Activated T-cell treated with anti-CD3 and anti-CD28 coated beads, Interleukin-2, amount 50 U/mL, for 48 hours (primary cell): ENCODE measurements at regions not wholly inside any gene's neighbourhood (a gene's known extent, or its start where the extent isn't known, plus 50 kb on each side); places are given as distances from the start of the nearest gene placed in this dataset.

Experiments used
- DNase-seq, 2 experiments: peaks; one replicate each; pipeline ENCODE4 v3.0.0-alpha.2; 2020

DNA sequence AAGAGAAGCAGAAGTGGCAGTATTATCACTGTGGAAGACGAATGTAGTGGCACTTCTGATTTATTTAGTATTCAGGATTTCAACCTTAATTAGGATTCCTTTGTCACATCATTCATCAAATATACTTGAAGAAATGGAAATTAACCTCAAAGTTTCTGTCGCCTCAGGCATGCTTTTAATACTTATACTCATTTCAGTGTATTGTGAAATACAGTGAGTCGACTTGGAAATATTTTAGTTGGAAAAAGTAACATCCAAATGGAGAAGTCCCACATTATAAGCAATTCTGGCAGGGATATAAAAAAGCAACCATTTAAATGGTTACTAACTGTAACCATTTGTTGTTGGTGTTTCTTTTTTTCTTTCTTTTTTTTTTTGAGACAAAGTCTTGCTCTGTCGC lies 648.8 kb downstream of the ARL4A start:
- DNase-seq = no peak

DNA sequence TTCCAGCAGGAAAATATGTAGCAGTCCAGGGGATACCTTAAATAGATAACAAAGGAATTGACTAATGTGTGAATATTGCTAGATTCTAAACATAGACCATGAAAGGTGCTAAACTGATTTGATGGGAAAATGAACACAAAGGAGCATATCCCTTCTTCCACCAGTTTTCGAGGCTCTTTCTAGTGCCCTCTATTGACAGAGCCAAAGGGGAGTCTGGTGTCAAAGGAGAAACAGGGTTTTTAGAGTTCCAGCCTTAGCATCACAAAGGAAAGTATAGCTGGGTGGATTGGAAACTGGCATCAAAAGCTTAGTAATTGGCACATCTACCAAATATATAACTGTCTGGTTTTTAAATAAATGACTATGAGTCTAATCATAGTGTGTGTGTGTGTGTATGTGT lies 636.8 kb downstream of the ETV1 start:
- no peak for DNase-seq

DNA sequence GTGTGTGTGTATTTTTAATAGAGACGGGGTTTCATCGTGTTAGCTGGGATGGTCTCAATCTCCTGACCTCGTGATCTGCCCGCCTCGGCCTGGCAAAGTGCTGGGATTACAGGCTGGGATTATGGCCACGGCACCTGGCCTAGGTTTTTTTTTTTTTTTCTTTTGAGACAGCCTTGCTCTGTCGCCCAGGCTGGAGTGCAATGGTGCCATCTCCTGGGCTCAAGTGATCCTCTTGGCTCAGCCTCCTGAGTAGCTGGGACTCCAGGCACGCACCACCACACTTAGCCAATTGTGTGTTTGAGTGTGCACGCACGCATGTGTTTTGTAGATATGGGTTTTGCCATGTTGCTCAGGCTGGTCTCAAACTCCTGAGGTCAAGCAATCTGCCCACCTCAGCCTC lies 629.8 kb downstream of the ETV1 start:
- no peak for DNase-seq

DNA sequence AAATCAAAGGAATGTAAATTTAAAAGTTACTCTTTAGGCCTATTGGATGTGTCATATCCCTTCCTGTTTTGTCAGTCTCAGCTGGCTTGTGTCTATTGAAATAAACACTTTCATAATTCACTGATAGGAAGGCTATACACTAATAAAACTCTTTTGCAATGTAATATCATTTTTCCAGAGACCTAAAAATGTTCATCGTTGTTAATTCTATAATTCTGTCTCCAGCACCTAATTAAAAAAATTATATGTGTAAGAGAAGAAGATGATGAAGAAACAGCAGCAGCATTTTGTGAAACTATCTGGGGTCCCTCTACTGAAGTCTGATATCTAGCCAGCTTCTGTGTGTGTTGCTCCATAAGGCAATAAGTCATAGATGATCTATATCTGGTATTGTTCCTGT lies 602.7 kb downstream of the ETV1 start:
- no peak for DNase-seq

DNA sequence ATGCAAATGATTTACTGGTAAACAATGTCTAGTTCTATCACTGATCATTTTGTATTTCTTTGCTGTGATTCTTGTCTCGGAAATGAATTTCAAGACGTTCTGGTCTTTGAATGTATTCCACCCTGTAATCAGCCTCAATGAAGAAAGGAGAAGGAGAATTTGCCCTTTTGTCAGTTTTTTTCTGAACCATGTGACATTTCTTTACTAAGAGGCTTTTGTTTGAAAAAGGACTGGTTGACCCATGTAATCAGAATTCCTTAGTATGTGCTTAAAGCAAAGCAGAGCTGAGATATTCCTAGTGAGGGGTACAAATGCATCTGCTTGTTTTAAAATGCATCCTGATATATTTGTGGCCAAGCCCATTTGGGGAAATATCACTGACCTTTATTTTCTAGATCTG lies 581.6 kb downstream of the ETV1 start:
- DNase-seq = no peak

DNA sequence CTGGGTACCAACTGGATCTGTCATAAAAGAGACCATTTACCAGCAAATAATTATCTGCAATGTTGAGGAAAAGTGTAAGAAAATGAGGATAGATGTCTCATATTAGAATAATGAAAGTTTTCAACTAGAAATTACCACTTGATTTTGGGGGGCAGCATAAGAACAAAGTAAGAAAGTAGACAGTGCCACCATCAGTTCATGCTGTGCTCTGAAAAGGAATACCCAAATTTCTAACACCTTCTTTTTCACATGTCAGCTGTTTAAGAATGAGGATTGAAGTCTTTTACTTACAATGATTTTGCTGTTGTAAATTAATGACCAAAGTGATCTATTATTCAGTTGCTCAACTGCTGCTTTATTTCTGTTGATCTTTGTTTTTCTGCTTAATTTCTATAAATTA lies 578.3 kb downstream of the ETV1 start:
- no peak for DNase-seq

DNA sequence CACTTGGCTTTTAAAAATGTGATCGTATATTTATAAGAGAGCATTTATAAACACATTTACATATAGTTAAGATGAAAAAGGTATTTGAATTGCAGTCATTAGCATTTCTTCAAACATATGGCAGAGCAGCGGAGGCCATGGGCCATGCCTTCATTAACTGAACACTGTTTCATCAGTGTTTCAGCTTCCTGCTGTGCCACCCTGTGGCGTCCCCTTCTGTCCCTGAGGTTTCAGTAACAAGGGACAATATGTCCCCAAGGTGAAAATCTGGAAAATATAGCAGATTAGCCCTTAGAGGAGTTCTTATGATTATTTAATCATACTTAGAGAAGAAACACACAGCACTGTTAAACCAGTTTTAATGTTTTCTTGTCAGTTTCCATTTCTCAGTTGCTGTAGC lies 577.8 kb downstream of the ETV1 start:
- DNase-seq = no peak

DNA sequence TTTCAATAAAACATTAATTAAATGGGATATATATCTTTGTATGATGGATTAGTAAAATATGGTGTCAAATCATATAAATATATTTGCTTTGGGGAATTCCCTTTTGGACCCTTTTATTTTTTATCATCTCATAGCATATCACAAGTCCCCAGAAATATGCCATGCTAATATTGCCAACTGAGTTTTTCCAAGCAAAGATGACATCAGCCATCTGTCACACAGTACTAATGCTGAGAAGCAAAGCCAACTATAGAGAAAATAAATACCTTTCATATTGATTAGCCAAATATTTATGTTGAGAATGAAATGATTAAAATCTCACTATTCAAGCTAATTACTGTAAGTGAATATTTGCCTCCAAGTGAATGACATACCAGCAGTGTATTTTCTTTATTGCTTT lies 575.3 kb downstream of the ETV1 start:
- no peak for DNase-seq

DNA sequence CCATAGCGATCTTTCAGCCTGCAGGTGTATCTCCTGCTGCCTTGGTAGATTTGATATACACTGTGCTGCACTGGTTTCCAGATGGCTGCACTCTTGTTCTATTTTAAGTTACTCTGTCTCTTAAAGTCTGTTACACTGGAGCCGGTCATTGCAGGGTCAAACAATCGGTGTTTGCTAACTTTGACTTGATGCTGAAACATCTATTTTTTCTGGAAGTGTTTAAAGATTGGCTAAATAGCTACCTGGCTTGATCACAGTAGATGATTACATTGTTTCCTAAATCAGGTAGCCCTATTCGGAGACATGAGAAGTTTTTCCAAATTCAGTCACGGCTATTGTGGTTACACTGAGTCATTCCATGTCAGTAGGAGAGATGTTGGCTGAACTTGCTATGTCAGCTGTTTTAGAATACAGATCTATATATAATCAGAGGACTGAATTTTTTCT lies 574.8 kb downstream of the ETV1 start:
- no peak for DNase-seq

DNA sequence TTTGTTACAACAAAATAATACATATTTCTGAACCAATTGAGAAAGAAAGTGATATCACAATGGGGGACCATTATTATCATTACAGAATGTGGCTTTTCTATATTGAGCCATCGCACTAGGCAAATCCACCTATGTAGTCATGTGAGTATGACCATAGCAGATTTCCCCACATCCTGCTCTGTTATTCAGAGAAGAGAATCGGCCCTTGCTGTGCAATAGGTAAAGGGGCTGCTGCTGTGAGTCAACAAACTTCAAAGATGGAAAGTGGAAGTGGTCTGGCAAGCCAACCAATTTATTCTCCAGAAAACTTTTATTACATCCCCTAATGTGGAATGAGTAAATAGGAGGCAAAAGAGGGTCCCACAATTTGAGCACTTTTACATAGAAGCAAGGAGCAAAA lies 573.4 kb downstream of the ETV1 start:
- DNase-seq = no peak

DNA sequence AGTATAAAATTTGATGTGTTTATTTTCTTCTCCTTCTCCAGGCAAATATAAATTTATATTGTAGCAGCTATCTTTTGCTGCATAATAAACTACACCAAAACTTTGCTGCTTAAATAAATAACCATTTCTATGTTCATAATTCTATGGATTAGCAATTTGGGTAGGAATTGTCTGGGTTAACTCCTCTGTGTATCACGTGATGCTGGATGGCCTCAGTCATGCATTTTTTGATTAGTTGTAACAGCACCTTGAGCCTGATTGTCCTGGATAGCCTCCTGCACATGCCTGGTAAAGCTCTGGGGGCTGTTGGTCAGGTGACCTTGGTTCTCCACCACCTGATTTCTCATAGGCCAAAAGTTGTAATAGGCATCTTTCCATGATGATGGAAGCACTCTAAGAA lies 572.9 kb downstream of the ETV1 start:
- DNase-seq = no peak

DNA sequence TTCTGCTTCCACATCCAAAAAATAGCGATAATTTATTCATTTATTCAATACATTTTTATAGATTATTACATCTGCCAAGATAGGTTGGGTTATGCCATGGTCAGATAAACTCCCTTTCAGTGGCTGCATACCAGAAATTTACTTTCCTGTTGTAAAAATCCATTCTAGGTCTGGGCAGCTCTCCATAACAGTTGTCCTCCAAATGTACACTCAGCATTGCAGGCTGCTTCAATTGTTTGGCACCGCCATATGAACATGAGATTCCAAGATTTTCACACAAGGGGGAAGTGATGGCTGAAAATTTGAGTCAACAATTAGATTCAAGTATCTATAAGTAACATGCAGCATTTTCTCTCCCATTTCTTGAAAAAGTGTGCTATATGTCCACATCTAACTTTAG lies 568.7 kb downstream of the ETV1 start:
- no peak for DNase-seq

DNA sequence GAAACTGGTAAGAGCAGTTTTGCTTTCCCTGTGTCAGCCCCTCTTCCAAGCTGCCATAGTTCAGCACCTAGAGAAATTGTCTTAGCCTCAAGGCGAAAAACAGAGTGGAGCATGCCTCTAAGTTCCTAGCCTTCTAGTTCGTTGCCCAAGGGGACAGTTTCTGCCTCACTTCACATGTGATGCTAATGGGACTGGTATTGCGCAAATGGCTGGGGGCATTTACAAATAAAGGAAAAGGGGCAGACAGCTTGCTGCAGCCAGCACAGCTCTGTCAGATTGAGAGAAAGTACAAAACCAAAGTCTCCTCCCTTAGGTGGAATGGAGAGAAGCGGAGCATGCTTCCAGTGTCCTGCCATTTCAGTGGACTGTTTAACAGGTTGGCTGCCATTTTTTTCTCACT lies 567.7 kb downstream of the ETV1 start:
- DNase-seq = no peak

DNA sequence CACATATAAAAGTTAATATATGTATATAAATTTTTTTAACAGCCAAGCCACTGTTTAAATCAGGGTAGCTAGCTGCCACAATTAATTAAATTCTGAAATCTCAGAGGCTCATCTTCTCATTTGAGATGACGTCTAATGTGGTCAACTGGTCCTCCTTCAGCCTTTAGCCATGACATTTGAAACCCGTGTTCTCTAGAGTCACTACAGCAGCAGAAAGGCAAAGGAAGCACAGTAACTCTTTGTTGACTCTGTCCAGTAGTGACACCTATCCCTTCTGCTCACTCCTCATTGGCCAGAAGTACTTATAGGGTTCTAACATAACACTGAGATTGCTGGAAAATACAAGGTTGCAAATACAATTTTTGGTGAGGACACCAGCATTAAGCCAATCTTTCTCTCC lies 555.5 kb downstream of the ETV1 start:
- DNase-seq = no peak

DNA sequence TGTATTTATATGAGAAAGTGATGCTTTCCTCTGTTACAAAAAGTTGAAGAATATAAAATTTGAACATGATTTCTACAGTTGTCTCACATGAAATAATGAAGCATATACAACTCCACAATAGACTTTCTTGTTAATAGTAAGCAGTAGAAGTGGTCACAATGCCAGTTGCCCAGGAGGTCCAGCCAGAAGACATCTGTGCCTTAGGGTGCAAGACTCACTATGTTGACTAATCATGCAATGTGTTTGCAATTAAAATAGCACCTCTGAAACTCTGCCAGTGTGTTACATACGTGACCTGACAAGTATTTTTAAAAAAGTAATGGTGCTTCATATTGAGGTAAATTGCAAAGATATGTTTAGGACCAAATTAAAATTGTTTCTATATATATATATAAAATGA lies 547.2 kb downstream of the ETV1 start:
- no peak for DNase-seq

DNA sequence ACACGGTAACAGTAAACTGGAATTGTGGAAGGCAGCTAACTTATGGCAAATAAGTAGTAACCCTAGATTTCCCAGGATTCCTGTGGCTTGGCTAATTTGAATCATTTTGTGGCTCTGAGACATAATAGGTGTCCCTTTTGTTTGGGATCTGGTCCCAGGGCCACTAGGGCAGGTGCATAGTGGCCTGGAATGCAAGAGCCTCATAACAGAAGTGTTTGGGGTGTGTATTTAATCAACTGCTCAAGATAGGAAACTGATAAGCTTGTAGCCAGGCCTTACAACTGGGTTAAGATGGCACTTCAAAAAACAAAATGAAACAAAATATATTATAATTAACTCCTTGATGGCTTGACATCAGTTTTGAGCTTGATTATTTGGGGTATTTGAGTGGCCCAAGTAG lies 541.8 kb downstream of the ETV1 start:
- DNase-seq = no peak

DNA sequence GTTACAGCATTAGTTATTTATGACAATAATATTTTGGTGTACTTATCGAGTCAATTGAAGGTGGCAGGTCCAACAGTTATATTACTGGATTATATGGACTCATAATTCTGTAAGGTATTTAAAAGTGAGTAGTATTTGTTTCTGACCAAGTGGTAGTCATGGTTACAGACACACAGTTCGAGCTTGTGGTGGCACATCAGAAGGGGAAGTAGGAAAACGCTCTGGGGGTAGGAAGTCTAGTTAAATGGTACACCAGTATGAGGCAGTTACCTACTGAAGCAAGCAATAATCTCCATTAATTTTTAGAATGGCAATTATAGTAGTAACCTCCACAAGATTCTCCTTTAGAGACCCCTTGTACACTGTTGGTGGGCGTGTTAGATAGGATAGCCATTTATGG lies 541.2 kb downstream of the ETV1 start:
- DNase-seq = no peak

DNA sequence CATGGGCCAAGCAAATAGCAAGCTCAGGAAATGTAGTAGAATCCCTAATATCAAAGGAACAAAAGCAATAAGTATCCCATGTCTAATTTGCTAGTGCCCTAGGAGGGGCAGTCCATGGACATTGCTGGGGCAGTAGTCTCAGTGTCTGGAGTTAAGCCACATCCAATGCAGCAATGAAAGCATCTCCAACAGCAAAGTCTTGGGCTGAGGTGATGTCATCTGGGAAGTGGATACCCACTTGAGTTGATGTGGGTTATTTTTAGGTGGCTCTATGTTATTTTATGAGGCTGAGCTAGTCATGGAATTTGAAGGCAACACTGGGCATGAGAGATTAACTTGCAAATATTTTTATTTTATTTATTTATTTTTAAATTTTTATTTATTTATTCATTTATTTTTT lies 540.0 kb downstream of the ETV1 start:
- DNase-seq = no peak

DNA sequence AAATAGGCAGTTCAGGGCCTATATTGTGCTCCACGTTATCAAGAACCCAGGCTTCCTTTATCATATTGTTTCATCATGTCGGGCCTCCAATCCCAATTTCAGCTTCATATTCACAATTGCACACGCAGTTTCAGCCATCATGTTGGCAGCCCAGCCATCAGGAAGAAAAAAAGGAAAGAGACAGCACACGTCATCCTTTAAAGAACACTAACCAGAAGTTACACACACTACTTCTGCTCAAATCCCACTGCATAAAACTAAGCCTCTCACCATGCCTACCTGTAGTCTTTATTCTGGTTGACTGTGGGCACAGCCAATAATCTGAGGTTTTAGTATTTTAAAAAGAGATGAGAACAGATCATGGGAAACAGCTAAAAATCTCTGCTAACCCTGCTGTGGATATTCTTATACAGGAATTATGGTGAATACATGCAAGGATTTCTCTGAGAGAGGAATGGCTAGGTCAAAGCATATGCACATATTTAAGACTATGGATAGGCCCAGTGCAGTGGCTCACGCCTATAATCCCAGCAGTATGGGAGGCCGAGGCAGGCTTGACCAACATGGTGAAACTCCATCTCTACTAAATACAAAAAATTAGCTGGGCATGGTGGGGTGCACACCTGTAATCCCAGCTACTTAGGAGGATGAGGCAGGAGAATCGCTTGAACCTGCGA lies 534.4 kb downstream of the ETV1 start:
- no peak for DNase-seq

DNA sequence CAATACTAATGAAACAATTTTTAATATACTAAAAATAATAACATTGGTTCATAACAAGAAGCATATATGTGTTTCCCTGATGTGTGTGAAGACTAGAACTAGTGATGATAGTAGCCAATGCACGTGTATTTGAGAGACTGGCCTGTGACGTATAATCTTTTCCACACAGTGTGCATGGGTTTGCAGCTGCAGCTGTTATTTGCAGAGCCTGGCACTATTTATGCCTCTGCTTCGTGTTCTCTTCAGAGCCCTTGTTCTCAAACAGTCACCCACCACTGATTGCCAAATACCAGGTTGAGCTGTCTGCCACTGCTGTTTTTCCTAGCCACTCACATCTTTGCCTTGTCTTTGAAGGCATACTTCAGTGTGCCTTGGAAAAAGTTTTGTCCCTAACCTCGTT lies 531.7 kb downstream of the ETV1 start:
- DNase-seq = no peak

DNA sequence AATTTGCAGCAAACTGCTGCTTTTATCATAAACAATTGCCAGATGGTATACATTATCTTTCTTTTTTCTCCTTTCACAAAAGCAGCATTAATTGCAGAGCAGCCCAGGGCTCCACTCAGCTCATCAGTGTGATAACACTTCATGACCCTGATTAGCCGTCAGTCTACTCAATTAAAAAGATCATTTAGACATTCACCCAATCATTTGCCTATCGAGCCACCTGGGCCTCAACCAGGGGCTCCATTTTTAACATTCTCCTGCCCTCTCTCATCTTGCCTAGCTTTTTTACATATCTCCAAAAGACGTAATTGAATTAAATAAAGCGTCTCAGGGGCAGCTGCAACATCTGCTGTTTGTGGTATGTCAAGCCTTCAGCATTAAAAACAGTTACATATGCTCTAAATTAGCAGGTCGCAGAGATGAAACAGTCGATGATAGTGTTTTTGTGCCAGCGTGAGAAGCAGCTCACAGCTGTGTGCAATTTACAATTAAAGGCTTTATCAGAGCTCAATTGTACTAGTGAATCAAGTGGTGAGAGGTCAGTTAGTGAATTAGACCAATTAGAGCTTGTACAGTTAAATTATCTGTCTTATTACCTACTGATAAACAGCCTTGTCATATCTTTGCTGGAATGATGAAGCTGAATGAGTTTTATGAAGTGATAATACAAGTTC lies 522.5 kb downstream of the ETV1 start:
- no peak for DNase-seq

DNA sequence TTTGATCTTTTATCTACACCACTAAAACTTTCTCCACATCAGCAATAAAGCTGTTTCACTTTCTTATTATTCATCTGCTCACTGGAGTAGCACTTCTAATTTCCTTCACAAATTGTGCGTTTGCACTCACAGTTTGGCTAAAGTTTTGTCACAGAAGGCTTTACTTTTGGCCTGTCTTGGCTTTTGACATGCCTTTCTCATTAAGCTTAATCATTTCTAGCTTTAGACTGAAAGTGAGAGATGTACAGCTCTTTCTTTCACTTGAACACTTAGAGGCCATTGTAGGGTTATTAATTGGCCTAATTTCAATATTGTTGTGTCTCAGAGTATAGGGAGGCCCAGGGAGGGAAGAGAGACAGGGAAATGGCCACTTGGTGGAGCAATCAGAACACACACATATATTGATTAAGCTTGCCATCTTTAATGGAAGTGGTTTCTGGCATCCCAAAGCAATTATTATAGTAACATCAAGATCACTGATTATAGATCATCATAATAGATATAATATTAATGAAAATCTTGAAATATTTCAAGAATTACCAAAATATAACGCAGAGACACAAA lies 512.5 kb downstream of the ETV1 start:
- no peak for DNase-seq

DNA sequence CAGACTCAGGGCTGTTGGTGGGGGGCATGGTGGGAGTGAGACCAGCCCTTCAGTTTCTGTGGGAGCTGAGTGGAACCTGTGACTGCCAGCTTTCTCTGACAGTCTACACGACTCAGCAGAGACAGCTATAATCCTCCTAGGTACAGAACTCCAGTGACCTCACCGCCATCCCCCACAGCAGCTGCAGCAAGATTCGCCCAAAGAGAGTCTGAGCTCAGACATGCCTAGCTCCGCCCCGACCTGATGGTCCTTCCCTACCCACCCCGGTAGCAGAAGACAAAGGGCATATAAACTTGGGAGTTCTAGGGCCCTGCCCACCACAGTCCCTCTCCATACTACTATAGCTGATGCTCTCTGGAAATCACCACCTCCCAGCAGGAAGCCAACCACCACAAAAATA lies 500.1 kb downstream of the ETV1 start:
- no peak for DNase-seq

DNA sequence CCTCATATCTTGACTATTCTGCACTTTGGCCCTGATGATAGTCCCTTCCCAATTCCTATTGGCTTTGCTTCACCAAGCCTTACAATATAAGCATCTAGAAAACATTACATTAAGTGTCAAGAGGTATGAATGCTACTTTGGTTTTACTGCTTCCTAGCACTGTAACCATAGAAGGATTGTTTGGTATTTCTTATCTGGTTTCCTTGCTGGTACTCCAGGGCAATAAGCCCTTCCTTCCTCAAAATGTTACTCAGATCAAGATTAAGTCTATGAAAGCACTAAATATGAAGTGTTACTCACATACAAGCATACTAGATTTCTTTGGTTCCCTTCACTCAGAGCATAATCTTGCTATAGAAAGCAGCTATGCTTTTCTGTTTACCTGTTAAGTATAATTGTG lies 492.5 kb downstream of the ETV1 start:
- no peak for DNase-seq

DNA sequence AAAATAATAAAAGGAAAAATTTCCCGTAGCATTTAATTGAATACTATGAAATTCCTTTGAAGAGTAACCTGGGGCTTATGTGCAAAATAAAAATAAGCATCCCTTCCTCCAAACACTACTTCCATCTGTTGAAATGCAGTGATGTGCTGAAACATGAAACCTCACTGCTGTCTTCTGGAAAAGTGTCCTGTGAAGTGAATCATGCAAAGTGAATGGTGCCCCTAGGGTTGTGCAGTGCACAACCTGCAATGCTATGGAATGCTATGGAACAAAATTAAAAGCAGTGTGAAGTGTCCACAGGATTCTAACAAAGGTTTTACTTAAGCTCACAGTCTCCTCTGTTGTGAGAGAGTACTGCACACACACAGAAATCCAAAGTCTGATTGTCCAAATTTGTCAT lies 480.9 kb downstream of the ETV1 start:
- DNase-seq = no peak
